ENCODE measurements at regions not wholly inside any gene's neighbourhood (a gene's known extent, or its start where the extent isn't known, plus 50 kb on each side); places are given as distances from the start of the nearest gene placed in this dataset.

- Histone ChIP-seq H3K27me3 (ENCODE audit: control insufficient read depth, insufficient read depth, low read length) (peaks cover 1% of the 10 kb centered on the region), H3K4me3 (ENCODE audit: low read depth, low read length) (no peak overlapping the region), H3K36me3 (ENCODE audit: control insufficient read depth, insufficient read depth, low read length) (no peaks in the 10 kb centered on the region)
- DNase-seq (ENCODE audit: low read depth) (no peak), FAIRE-seq (no peak)
- no peak for TF ChIP-seq CTCF (IDR thresholded peaks at IDR 0.05; ENCODE audit: insufficient read depth, low read length, severe bottlenecking)
Observed at GRCh38 chr12:67727702-67728666, 79.4 kb downstream of the DYRK2 start.

GRCh38 chr12:67732857-67733256 lies 84.3 kb downstream of the DYRK2 start:
- Histone ChIP-seq H3K4me3 (ENCODE audit: low read depth, low read length) (no peak overlapping the region), H3K27me3 (ENCODE audit: control insufficient read depth, insufficient read depth, low read length) (peaks cover 1% of the 10 kb centered on the region), H3K36me3 (ENCODE audit: control insufficient read depth, insufficient read depth, low read length) (no peaks in the 10 kb centered on the region)
- FAIRE-seq = no peak
- DNase-seq (ENCODE audit: low read depth) = no peak
- TF ChIP-seq CTCF (IDR thresholded peaks at IDR 0.05; ENCODE audit: insufficient read depth, low read length, severe bottlenecking) = no peak

DNA sequence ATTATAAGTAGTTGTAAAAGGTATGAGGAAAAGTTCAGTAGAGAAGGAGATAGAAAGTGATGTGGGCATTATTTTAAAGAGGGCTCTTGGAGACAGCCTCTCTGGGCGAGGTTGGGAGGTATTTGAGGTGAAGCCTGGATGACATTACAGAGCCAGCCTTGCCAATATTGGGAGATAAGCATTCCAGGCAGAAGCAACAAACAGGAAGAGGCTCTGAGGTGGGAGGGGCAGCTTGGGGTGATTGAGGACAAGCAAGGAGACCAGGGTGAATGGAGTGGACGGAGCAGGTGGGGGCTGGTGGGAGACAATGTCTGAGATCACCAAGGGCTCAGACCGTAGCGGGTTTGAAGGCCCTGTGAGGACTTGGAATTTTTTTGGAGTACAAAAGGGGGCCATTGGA lies 87.3 kb downstream of the DYRK2 start:
- Histone ChIP-seq H3K36me3 (ENCODE audit: control insufficient read depth, insufficient read depth, low read length) (no peaks in the 10 kb centered on the region), H3K4me3 (ENCODE audit: low read depth, low read length) (no peak overlapping the region), H3K27me3 (ENCODE audit: control insufficient read depth, insufficient read depth, low read length) (peaks cover 1% of the 10 kb centered on the region)
- no peak for TF ChIP-seq CTCF (IDR thresholded peaks at IDR 0.05; ENCODE audit: insufficient read depth, low read length, severe bottlenecking)
- FAIRE-seq = no peak
- no peak for DNase-seq (ENCODE audit: low read depth)

DNA sequence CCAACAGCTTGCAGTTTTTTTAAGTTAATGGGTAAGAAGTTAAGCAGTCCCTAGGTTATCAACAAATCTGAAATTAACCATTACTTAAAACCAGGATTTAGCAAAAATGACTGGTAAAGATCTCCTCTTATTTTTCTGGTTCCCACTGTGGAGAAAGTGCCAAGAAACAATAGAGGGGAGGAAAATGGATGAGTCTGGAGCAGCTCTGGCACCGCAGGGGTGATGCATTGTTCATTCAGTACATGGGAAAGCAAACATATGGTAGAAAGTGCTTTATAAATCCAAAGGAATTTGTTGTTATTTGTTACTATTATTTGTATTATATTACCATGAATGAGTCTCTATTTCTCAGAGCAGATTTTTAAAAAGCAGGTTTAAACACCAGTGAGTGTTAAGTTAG lies 92.2 kb downstream of the DYRK2 start:
- no peak overlapping the region for H3K4me3 ChIP-seq (ENCODE audit: low read depth, low read length)
- no peaks in the 10 kb centered on the region for H3K36me3 ChIP-seq (ENCODE audit: control insufficient read depth, insufficient read depth, low read length)
- peaks cover 1% of the 10 kb centered on the region for H3K27me3 ChIP-seq (ENCODE audit: control insufficient read depth, insufficient read depth, low read length)
- DNase-seq (ENCODE audit: low read depth) (no peak), FAIRE-seq (no peak)
- no peak for TF ChIP-seq CTCF (IDR thresholded peaks at IDR 0.05; ENCODE audit: insufficient read depth, low read length, severe bottlenecking)

DNA sequence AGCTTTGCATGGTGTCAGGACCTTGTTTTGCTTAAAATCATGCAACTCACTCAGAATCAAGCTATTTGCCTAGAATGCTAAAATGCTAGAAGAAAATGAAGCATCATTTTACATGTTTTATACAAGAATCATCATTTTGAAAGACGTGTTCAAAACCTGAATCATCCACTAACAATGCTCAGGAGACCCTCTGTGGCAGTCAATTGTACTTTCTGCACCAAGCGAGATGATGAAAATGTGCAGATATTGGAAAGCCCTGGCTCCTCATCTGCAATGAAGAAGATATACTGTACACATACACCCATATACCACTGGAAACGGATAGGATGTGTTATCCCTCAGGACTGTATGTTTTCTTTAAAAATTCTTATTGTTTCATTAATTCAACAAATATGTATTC lies 92.7 kb downstream of the DYRK2 start:
- no peak for DNase-seq (ENCODE audit: low read depth)
- no peak overlapping the region for H3K4me3 ChIP-seq (ENCODE audit: low read depth, low read length)
- peaks cover 1% of the 10 kb centered on the region for H3K27me3 ChIP-seq (ENCODE audit: control insufficient read depth, insufficient read depth, low read length)
- FAIRE-seq = no peak
- H3K36me3 ChIP-seq (ENCODE audit: control insufficient read depth, insufficient read depth, low read length) = no peaks in the 10 kb centered on the region
- TF ChIP-seq CTCF (IDR thresholded peaks at IDR 0.05; ENCODE audit: insufficient read depth, low read length, severe bottlenecking) = no peak
